ENCODE measurements at regions not wholly inside any gene's neighbourhood (a gene's known extent, or its start where the extent isn't known, plus 50 kb on each side); places are given as distances from the start of the nearest gene placed in this dataset.

GRCh38 chrX:69424161-69424560 lies 80.0 kb upstream of the NALF2 start:
- peak in 1 of 6 experiments; percentile 23 for TF ChIP-seq CTCF (IDR thresholded peaks at IDR 0.05)
- no peak for TF ChIP-seq POLR2A (IDR thresholded peaks at IDR 0.05)
